OCI-LY7 (cell line): ENCODE measurements at regions not wholly inside any gene's neighbourhood (a gene's known extent, or its start where the extent isn't known, plus 50 kb on each side); places are given as distances from the start of the nearest gene placed in this dataset.

Experiments used
- BruUV-seq: library from RNA; stranded (reverse); fragments of 400-500 nt; replicated peaks from 2 replicates; lab custom pipeline; 2021; lab: Mats Ljungman, UMichigan
- CTCF ChIA-PET: fragments of 300-600 bp; sonication (Branson Sonifier 250); formaldehyde crosslinking; loops from one replicate; lab custom pipeline; 2022; ENCODE audit warnings: antibody characterized with exemption; ENCODE audit not compliant: unreplicated experiment; lab: Charles Lee
- POLR2A ChIA-PET: fragments of 300-600 bp; sonication (Branson Sonifier 250); formaldehyde crosslinking; loops from one replicate; lab custom pipeline; 2022; ENCODE audit warnings: antibody characterized with exemption; lab: Charles Lee
- DNase-seq: peaks from one replicate; pipeline ENCODE4 v3.0.0-alpha.2; 2015; ENCODE audit warnings: low spot score
- H2AFZ ChIP-seq: fragments of 200-600 bp; sonication (generic), shearing (Covaris generic); 2 replicates; pipeline ENCODE4 v1.6.1; 2014; ENCODE audit warnings: mild to moderate bottlenecking, antibody characterized with exemption, low read length, moderate library complexity
- H3K27ac ChIP-seq: fragments of 200-600 bp; sonication (generic); 2 replicates; pipeline ENCODE4 v1.5.1; 2014; ENCODE audit warnings: mixed run types, low read depth, mild to moderate bottlenecking, moderate library complexity, low read length, inconsistent platforms; ENCODE audit not compliant: poor library complexity, severe bottlenecking
- H3K36me3 ChIP-seq: fragments of 200-600 bp; sonication (generic); 2 replicates; pipeline ENCODE4 v1.6.1; 2014; ENCODE audit warnings: mild to moderate bottlenecking, antibody characterized with exemption, low read length, moderate library complexity, mixed read lengths; ENCODE audit not compliant: insufficient read depth
- H3K4me1 ChIP-seq: fragments of 200-600 bp; sonication (generic); 2 replicates; pipeline ENCODE4 v1.5.1; 2014; ENCODE audit warnings: mild to moderate bottlenecking, low read length; ENCODE audit not compliant: insufficient read depth, poor library complexity, severe bottlenecking
- H3K4me2 ChIP-seq: fragments of 200-600 bp; sonication (generic); 2 replicates; pipeline ENCODE4 v1.6.1; 2014; ENCODE audit warnings: mild to moderate bottlenecking, low read length
- H3K4me3 ChIP-seq: fragments of 200-600 bp; sonication (generic); 2 replicates; pipeline ENCODE4 v1.5.1; 2014; ENCODE audit warnings: mild to moderate bottlenecking, low read depth, low read length; ENCODE audit not compliant: poor library complexity, severe bottlenecking
- H3K79me2 ChIP-seq: fragments of 200-600 bp; sonication (generic); 2 replicates; pipeline ENCODE4 v1.6.1; 2016; ENCODE audit warnings: low read depth, mild to moderate bottlenecking, low read length, moderate library complexity, mixed read lengths; ENCODE audit not compliant: insufficient read depth
- H3K9me2 ChIP-seq: fragments of 200-600 bp; sonication (generic); 2 replicates; pipeline ENCODE4 v1.6.1; 2016; ENCODE audit warnings: mild to moderate bottlenecking, low read length, mixed read lengths; ENCODE audit not compliant: insufficient read depth
- H3K9me3 ChIP-seq: fragments of 200-600 bp; sonication (generic); 2 replicates; pipeline ENCODE4 v1.6.1; 2014; ENCODE audit warnings: mild to moderate bottlenecking, mixed run types, low read length, mixed read lengths
- H4K20me1 ChIP-seq: fragments of 200-600 bp; sonication (generic); 2 replicates; pipeline ENCODE4 v1.6.1; 2014; ENCODE audit warnings: mild to moderate bottlenecking, antibody characterized with exemption, low read length, moderate library complexity, mixed read lengths; ENCODE audit not compliant: insufficient read depth
- EZH2phosphoT487 ChIP-seq: fragments of 200-600 bp; sonication (generic); IDR thresholded peaks from 2 replicates; pipeline ENCODE4 v1.6.1; 2018; ENCODE audit warnings: low read depth, borderline replicate concordance, mild to moderate bottlenecking, mixed run types, antibody characterized with exemption, low read length, moderate library complexity, mixed read lengths
- intact Hi-C: fragments of 100-400 bp; cut with micrococcal nuclease; formaldehyde crosslinking; loops from one replicate; pipeline ENCODE4 v1.10.0; 2022; ENCODE audit not compliant: unreplicated experiment
- TF ChIP-seq, protein P1 (sequence below): fragments of 200-600 bp; sonication (generic); conservative IDR thresholded peaks from 2 replicates; pipeline ENCODE4 v1.5.1; 2014; ENCODE audit warnings: mild to moderate bottlenecking, antibody characterized with exemption, low read length, moderate library complexity, mixed read lengths

GRCh38 chr1:232369451-232370296 is 260.3 kb downstream of the SIPA1L2 start:
- DNase-seq = no peak
- ChIA-PET CTCF (no interaction called here), POLR2A (interaction anchor here (0.5 kb wide), 1 partner anchor 645 kb away, joined by 3 read pairs; no protein-coding TSS in a partner anchor)
- TF ChIP-seq, protein P1, sequence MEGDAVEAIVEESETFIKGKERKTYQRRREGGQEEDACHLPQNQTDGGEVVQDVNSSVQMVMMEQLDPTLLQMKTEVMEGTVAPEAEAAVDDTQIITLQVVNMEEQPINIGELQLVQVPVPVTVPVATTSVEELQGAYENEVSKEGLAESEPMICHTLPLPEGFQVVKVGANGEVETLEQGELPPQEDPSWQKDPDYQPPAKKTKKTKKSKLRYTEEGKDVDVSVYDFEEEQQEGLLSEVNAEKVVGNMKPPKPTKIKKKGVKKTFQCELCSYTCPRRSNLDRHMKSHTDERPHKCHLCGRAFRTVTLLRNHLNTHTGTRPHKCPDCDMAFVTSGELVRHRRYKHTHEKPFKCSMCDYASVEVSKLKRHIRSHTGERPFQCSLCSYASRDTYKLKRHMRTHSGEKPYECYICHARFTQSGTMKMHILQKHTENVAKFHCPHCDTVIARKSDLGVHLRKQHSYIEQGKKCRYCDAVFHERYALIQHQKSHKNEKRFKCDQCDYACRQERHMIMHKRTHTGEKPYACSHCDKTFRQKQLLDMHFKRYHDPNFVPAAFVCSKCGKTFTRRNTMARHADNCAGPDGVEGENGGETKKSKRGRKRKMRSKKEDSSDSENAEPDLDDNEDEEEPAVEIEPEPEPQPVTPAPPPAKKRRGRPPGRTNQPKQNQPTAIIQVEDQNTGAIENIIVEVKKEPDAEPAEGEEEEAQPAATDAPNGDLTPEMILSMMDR = no peak
- TF ChIP-seq EZH2phosphoT487 = no peak
- Histone ChIP-seq H3K9me2 (no peaks in the 10 kb centered on the region), H2AFZ (no peak overlapping the region), H3K9me3 (no peaks in the 10 kb centered on the region), H3K4me2 (no peak overlapping the region), H3K4me1 (no peaks in the 10 kb centered on the region), H3K36me3 (no peaks in the 10 kb centered on the region), H3K27ac (no peak overlapping the region), H4K20me1 (no peaks in the 10 kb centered on the region), H3K4me3 (no peak overlapping the region), H3K79me2 (no peaks in the 10 kb centered on the region)
- no TSS peak for BruUV-seq
- intact Hi-C loops = no loop called here

DNA sequence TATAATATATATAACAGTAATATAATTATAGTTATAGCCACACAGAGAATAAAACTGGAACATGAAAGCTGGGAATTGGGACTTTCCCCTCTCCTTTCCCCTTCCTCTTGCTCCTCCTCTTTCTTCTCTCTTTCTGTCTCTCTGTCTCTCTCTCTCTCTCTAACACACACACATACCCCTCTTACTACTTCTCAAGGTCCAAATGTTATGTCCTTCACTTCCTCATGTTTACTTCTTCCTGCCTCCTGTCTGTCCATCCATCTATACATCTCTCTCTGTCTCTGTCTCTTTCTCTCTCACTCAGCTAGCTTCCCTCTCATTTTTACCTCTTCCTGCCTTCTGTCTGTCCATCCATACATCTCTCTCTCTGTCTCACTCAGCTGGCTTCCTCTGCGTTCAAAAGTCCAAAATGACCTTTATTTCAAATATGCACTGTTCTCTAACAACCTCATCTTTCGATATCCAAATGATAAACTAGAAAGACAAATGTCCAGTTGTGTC is 261.1 kb downstream of the SIPA1L2 start:
- H3K36me3 ChIP-seq = no peaks in the 10 kb centered on the region
- no peak overlapping the region for H3K4me2 ChIP-seq
- TF ChIP-seq, protein P1 = no peak
- TF ChIP-seq EZH2phosphoT487 = no peak
- no peak for DNase-seq
- H4K20me1 ChIP-seq = no peaks in the 10 kb centered on the region
- H3K27ac ChIP-seq = no peak overlapping the region
- no peaks in the 10 kb centered on the region for H3K9me3 ChIP-seq
- H3K9me2 ChIP-seq = no peaks in the 10 kb centered on the region
- POLR2A ChIA-PET = no interaction called here
- no peak overlapping the region for H3K4me3 ChIP-seq
- CTCF ChIA-PET = no interaction called here
- BruUV-seq = no TSS peak
- intact Hi-C loops = no loop called here
- no peaks in the 10 kb centered on the region for H3K79me2 ChIP-seq
- no peak overlapping the region for H2AFZ ChIP-seq
- H3K4me1 ChIP-seq = no peaks in the 10 kb centered on the region

- no peak overlapping the region for H3K4me2 ChIP-seq
- H3K9me3 ChIP-seq = no peaks in the 10 kb centered on the region
- ChIA-PET CTCF (no interaction called here), POLR2A (no interaction called here)
- no peak overlapping the region for H3K4me3 ChIP-seq
- H4K20me1 ChIP-seq = no peaks in the 10 kb centered on the region
- BruUV-seq = no TSS peak
- H3K79me2 ChIP-seq = no peaks in the 10 kb centered on the region
- H3K27ac ChIP-seq = no peak overlapping the region
- no peaks in the 10 kb centered on the region for H3K36me3 ChIP-seq
- DNase-seq = no peak
- H3K9me2 ChIP-seq = no peaks in the 10 kb centered on the region
- no peaks in the 10 kb centered on the region for H3K4me1 ChIP-seq
- no peak for TF ChIP-seq EZH2phosphoT487
- TF ChIP-seq, protein P1 = no peak
- no peak overlapping the region for H2AFZ ChIP-seq
- intact Hi-C loops = no loop called here
Observed at GRCh38 chr1:232367293-232367692, 262.6 kb downstream of the SIPA1L2 start.
